HFF-Myc (cell line): ENCODE measurements at regions not wholly inside any gene's neighbourhood (a gene's known extent, or its start where the extent isn't known, plus 50 kb on each side); places are given as distances from the start of the nearest gene placed in this dataset.

Experiments
- DNase-seq: peaks from one replicate; pipeline ENCODE4 v3.0.0-alpha.2; 2011; ENCODE audit warnings: low read depth; ENCODE audit errors: extremely low read depth
- H3K4me3 ChIP-seq: replicated peaks from 2 replicates; pipeline ENCODE4 v1.5.1; 2011; ENCODE audit warnings: low read depth, mild to moderate bottlenecking, control low read depth, low read length
- CTCF ChIP-seq: IDR thresholded peaks from 2 replicates; pipeline ENCODE4 v1.5.1; 2012; ENCODE audit warnings: mild to moderate bottlenecking, low read depth, low read length, control low read depth; ENCODE audit errors: missing control alignments

- H3K4me3 ChIP-seq = no peak overlapping the region
- TF ChIP-seq CTCF = no peak
- DNase-seq = no peak
Observed at GRCh38 chr1:238592621-238593020, 701.9 kb upstream of the ZP4 start.

GRCh38 chr1:238589843-238590435 lies 699.2 kb upstream of the ZP4 start:
- DNase-seq = peak; percentile 17
- TF ChIP-seq CTCF = no peak
- no peak overlapping the region for H3K4me3 ChIP-seq

- H3K4me3 ChIP-seq = no peak overlapping the region
- no peak for TF ChIP-seq CTCF
- DNase-seq = no peak
Observed at GRCh38 chr1:238582816-238583215, 692.1 kb upstream of the ZP4 start.

GRCh38 chr1:238581332-238581731 lies 690.6 kb upstream of the ZP4 start:
- H3K4me3 ChIP-seq = no peak overlapping the region
- DNase-seq = no peak
- TF ChIP-seq CTCF = no peak

- TF ChIP-seq CTCF = no peak
- no peak overlapping the region for H3K4me3 ChIP-seq
- no peak for DNase-seq
Observed at GRCh38 chr1:238568735-238569134, 678.0 kb upstream of the ZP4 start.

- no peak overlapping the region for H3K4me3 ChIP-seq
- DNase-seq = no peak
- no peak for TF ChIP-seq CTCF
Observed at GRCh38 chr1:238562341-238562740, 671.6 kb upstream of the ZP4 start.

- DNase-seq = no peak
- no peak overlapping the region for H3K4me3 ChIP-seq
- no peak for TF ChIP-seq CTCF
Observed at GRCh38 chr1:238558746-238559145, 668.0 kb upstream of the ZP4 start.
